ENCODE measurements at regions not wholly inside any gene's neighbourhood (a gene's known extent, or its start where the extent isn't known, plus 50 kb on each side); places are given as distances from the start of the nearest gene placed in this dataset.
"Not testable (repeated sequence)": the region's sequence is repeated elsewhere in the genome, so short reads cannot be mapped to it uniquely, and the experiment has no call there.

DNA sequence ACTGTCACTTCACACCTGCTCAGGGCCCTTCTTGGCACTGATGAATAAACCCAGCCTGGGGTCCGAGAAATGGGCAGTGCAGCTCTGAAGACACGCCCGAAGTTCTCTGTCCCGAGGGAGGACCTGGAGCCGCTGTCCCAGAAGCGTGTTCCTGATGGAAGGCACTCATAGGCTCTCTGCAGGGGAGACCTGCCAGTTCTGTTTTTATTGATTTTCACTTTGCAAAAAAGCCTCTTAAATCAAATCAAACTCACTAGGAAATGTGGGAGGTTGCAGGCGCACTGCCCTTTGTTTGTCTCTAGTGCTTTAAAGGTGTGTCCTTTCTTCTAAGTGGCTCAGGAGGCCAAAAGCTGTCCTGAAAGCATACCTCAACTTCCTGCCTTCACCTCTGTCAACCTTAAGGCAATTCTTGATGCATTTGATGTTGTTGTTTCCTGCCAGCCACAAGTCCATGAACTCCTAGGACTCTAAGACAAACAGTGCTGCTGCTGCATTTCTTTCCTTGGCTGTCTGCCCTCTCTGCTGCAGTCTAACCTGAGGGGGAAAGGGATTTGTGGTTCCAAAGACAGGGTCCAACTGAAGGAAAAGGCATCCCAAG lies 663.2 kb downstream of the UQCRFS1 start:
- TF ChIP-seq, protein P1, sequence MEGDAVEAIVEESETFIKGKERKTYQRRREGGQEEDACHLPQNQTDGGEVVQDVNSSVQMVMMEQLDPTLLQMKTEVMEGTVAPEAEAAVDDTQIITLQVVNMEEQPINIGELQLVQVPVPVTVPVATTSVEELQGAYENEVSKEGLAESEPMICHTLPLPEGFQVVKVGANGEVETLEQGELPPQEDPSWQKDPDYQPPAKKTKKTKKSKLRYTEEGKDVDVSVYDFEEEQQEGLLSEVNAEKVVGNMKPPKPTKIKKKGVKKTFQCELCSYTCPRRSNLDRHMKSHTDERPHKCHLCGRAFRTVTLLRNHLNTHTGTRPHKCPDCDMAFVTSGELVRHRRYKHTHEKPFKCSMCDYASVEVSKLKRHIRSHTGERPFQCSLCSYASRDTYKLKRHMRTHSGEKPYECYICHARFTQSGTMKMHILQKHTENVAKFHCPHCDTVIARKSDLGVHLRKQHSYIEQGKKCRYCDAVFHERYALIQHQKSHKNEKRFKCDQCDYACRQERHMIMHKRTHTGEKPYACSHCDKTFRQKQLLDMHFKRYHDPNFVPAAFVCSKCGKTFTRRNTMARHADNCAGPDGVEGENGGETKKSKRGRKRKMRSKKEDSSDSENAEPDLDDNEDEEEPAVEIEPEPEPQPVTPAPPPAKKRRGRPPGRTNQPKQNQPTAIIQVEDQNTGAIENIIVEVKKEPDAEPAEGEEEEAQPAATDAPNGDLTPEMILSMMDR (IDR thresholded peaks at IDR 0.05) = no peak
- DNase-seq (no peak), ATAC-seq (no peak)
- Histone ChIP-seq H3K4me1 (no peaks in the 10 kb centered on the region), H3K27ac (no peak overlapping the region), H3K9me3 (no peaks in the 10 kb centered on the region), H3K27me3 (no peaks in the 10 kb centered on the region), H3K36me3 (no peaks in the 10 kb centered on the region), H3K4me3 (no peak overlapping the region)
- intact Hi-C loops (cut with DNase I) = no loop called here

DNA sequence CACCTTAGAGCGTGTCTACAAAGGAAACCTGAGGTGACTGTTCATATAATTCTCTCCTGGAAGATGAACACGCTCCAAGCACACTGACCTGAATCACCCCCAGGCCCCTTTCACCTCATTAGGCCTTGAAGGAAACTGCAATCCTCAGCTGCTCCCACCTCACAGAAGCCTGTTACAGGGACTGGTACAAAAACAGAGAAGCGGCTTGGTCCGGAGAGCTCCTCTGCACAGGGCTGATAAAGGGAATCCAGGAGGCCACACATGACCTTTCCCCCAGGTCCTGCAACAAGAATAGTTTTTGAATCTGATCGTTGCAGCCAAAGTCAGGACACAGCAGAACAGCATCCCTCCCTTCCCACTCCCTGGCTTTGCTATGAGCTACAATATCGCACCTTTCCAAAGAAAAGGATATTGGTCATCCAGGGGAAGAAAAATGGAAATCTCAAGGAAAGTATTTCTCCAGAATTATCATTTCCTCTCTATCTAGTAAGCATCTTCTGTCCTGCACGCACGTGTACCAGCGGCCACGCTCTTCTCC lies 666.7 kb downstream of the UQCRFS1 start:
- H3K27ac ChIP-seq = no peak overlapping the region
- no peaks in the 10 kb centered on the region for H3K4me1 ChIP-seq
- H3K27me3 ChIP-seq = no peaks in the 10 kb centered on the region
- intact Hi-C loops (cut with DNase I) = no loop called here
- H3K9me3 ChIP-seq = no peaks in the 10 kb centered on the region
- H3K36me3 ChIP-seq = no peaks in the 10 kb centered on the region
- no peak for DNase-seq
- TF ChIP-seq, protein P1 (IDR thresholded peaks at IDR 0.05) = no peak
- no peak for ATAC-seq
- no peak overlapping the region for H3K4me3 ChIP-seq

DNA sequence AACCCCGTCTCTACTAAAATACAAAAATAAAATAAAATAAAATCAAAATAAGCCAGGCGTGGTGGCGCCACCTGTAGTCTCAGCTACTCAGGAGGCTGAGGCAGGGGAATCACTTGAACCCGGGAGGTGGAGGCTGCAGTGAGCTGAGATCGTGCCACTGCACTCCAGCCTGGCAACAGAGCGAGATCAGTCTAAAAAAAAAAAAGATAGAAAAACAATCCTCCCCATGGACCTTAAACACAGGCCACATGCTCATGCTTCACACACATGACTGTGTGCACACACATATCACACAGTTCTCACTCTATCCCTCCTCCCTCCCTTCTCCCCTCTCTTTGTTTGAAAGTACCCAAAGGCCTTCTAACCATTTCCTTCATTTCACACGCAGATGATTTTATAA lies 667.6 kb downstream of the UQCRFS1 start:
- H3K36me3 ChIP-seq; intact Hi-C loops (cut with DNase I); H3K4me1 ChIP-seq; H3K27ac ChIP-seq; ATAC-seq; DNase-seq; H3K9me3 ChIP-seq; H3K27me3 ChIP-seq; H3K4me3 ChIP-seq: not testable (repeated sequence)

DNA sequence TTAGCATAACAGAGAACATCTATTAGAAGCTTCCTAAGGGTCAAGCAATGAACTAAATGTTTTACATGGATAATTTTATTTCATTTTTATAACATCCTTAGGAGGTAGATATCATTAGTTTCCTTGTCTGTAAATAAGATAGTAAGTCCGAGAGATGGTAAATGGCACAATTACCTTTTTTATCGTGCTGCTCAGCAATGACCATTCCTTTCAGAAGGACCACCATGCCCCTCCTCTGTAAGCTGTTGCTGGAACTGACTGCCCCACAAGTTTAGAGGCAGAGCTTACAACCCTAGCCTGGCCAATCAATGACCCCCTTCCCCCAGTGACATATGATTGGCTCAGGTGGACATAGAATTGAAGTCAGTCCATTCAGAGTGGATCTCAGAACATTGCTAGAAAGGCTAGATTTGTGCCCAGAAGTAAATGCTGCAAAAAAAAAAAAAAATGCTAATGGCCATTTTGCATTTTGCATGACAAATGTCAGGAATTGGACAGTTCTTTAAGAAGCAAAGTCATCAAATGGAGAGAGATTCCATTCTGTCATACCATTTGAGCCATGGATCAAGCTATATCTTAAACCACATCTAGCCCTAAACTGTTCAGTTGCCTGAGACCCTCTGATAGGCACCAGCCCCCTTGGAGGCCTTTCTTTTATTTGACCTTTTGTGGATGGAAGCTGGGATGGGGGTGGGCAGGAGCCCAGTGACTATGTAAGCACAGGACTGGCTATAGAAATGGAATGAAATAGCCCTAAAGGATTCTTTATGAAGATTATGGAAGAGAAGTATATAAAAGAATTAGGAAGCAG lies 668.3 kb downstream of the UQCRFS1 start:
- DNase-seq (no peak), ATAC-seq (no peak)
- intact Hi-C loops (cut with DNase I) = no loop called here
- no peaks in the 10 kb centered on the region for H3K36me3 ChIP-seq
- no peaks in the 10 kb centered on the region for H3K27me3 ChIP-seq
- H3K27ac ChIP-seq = no peak overlapping the region
- no peaks in the 10 kb centered on the region for H3K4me1 ChIP-seq
- TF ChIP-seq, protein P1 (IDR thresholded peaks at IDR 0.05) = no peak
- no peaks in the 10 kb centered on the region for H3K9me3 ChIP-seq
- H3K4me3 ChIP-seq = no peak overlapping the region

DNA sequence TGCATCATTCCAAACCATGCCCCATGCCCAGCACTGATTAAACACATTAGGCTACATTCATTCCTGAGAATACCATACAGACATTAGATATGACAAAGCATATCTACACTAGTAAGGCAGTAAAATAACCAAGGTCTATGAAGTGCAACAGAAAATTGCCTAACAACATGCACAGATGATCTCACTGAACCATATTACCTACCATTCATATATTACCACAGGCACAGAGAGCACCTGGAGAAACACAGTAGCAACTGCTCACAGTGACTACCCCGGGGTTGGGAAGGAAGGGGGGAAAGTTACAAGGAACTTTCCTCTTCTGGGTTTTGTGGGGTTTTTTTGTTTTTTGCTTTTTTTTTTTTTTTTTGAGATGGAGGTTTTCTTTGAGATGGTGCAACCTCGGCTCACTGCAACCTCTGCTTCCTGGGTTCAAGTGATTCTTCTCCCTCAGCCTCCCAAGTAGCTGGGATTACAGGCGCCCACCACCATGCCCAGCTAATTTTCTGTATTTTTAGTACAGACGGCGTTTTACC lies 669.6 kb downstream of the UQCRFS1 start:
- Histone ChIP-seq H3K4me1 (no peaks in the 10 kb centered on the region), H3K27me3 (no peaks in the 10 kb centered on the region), H3K27ac (no peak overlapping the region), H3K36me3 (no peaks in the 10 kb centered on the region), H3K4me3 (no peak overlapping the region), H3K9me3 (no peaks in the 10 kb centered on the region)
- ATAC-seq (no peak), DNase-seq (no peak)
- intact Hi-C loops (cut with DNase I) = no loop called here
- TF ChIP-seq, protein P1 (IDR thresholded peaks at IDR 0.05) = no peak

Data from upper lobe of right lung (tissue), 1 donor.